ENCODE measurements at regions not wholly inside any gene's neighbourhood (a gene's known extent, or its start where the extent isn't known, plus 50 kb on each side); places are given as distances from the start of the nearest gene placed in this dataset.

GRCh38 chr1:234938924-234939323, 189.7 kb downstream of the TOMM20 start (continued):
- TF ChIP-seq, protein P1, sequence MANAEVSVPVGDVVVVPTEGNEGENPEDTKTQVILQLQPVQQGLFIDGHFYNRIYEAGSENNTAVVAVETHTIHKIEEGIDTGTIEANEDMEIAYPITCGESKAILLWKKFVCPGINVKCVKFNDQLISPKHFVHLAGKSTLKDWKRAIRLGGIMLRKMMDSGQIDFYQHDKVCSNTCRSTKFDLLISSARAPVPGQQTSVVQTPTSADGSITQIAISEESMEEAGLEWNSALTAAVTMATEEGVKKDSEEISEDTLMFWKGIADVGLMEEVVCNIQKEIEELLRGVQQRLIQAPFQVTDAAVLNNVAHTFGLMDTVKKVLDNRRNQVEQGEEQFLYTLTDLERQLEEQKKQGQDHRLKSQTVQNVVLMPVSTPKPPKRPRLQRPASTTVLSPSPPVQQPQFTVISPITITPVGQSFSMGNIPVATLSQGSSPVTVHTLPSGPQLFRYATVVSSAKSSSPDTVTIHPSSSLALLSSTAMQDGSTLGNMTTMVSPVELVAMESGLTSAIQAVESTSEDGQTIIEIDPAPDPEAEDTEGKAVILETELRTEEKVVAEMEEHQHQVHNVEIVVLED (CRISPR knock-in tag; IDR thresholded peaks at IDR 0.05) = no peak

DNA sequence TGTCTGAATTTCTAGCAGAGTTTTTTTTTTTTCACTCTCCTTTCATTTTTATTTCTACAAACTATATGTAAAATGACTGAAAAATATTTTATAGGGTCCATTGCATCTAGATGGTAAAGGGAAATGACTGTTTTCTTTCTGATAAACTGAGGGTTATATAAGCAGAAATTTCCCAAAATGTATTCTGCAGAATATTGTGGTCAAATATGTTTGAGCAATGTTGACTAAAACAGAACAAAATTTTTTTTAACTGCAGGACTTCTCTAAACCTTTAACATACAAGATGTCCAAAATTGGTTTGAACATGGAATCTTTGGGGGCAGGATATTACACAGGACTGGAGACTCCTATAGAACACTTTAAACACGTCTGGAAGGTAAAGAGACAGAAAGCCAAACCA, 190.5 kb downstream of the TOMM20 start:
- H3K9ac ChIP-seq (ENCODE audit: insufficient read depth in 1 of 2, low read depth in 2 of 2, low read length in 2 of 2) = no peak overlapping the region
- WGBS (ENCODE audit: insufficient coverage, low coverage, missing lambda C conversion rate) = 25% methylated on average over 1 of the region's 1 CpG
- no peak overlapping the region for H3K4me2 ChIP-seq (ENCODE audit: insufficient read depth, low read length)
- DNase-seq (ENCODE audit: extremely low read depth in 1 of 4, low spot score in 3 of 4) (no peak), FAIRE-seq (no peak), ATAC-seq (no peak)
- intact Hi-C loops (cut with micrococcal nuclease) = no loop called here
- H3K27ac ChIP-seq (ENCODE audit: extremely low read depth, low read depth, low read length) = no peak overlapping the region
- no peaks in the 10 kb centered on the region; the same call in none of the 2 replicates for H3K9me3 ChIP-seq (replicated peaks; ENCODE audit: control insufficient read depth, insufficient read depth, low read depth, low read length)
- H3K79me2 ChIP-seq (ENCODE audit: control insufficient read depth, insufficient read depth, low read length) = no peaks in the 10 kb centered on the region
- H3K36me3 ChIP-seq (ENCODE audit: control insufficient read depth, insufficient read depth, low read length) = no peaks in the 10 kb centered on the region
- H3K4me1 ChIP-seq (replicated peaks in 1 of 2; ENCODE audit: control insufficient read depth in 2 of 2, insufficient read depth in 2 of 2, low read length in 2 of 2) = no peaks in the 10 kb centered on the region; a peak in 1 of 5 replicates
- POLR2A ChIA-PET = no interaction called here
- no peak overlapping the region for H2AFZ ChIP-seq (ENCODE audit: low read depth, low read length)
- no peak overlapping the region for H3K4me3 ChIP-seq
- H3K9me1 ChIP-seq (ENCODE audit: control insufficient read depth, insufficient read depth, low read length) = no peaks in the 10 kb centered on the region
- no TSS peak for BruUV-seq (replicated peaks)
- in situ Hi-C loops (cut with MboI) = no loop called here
- H4K20me1 ChIP-seq (replicated peaks; ENCODE audit: control insufficient read depth, insufficient read depth, low read length) = no peaks in the 10 kb centered on the region
- no peak for TF ChIP-seq CBX5 (IDR thresholded peaks at IDR 0.05; ENCODE audit: borderline replicate concordance, low read depth)
- no peak for TF ChIP-seq NCOA4 (IDR thresholded peaks at IDR 0.05; ENCODE audit: partially characterized antibody)
- TF ChIP-seq YBX1 (IDR thresholded peaks at IDR 0.05) = no peak
- TF ChIP-seq MTA3 (IDR thresholded peaks at IDR 0.05; ENCODE audit: borderline replicate concordance) = no peak
- no peak for TF ChIP-seq ZNF408 (CRISPR knock-in tag; IDR thresholded peaks at IDR 0.05; ENCODE audit: low read depth)
- no peak for TF ChIP-seq POLR2AphosphoS5 (IDR thresholded peaks at IDR 0.05; ENCODE audit: control insufficient read depth, insufficient read depth, low read depth, low read length)
- no peak for TF ChIP-seq POLR2B (IDR thresholded peaks at IDR 0.05; ENCODE audit: low read depth, partially characterized antibody)
- no peak for TF ChIP-seq MCM5 (IDR thresholded peaks at IDR 0.05; ENCODE audit: low read depth)
- no peak for TF ChIP-seq SP1 (CRISPR knock-in tag; IDR thresholded peaks at IDR 0.05)
- TF ChIP-seq ZNF174 (CRISPR knock-in tag; IDR thresholded peaks at IDR 0.05) = no peak
- no peak for TF ChIP-seq OTX1 (CRISPR knock-in tag; IDR thresholded peaks at IDR 0.05)
- TF ChIP-seq JUND (IDR thresholded peaks at IDR 0.05; ENCODE audit: borderline replicate concordance, low read depth, low read length) = no peak
- TF ChIP-seq JUND (tag; IDR thresholded peaks at IDR 0.05; ENCODE audit: borderline replicate concordance, low read depth, low read length) = no peak
- TF ChIP-seq TCFL5 (CRISPR knock-in tag; conservative IDR thresholded peaks at IDR 0.05) = no peak
- no peak for TF ChIP-seq LCOR (CRISPR knock-in tag; IDR thresholded peaks at IDR 0.05)
- no peak for TF ChIP-seq SMARCC2 (IDR thresholded peaks at IDR 0.05; ENCODE audit: low read depth)
- TF ChIP-seq STAT5A (IDR thresholded peaks at IDR 0.05; ENCODE audit: borderline replicate concordance, low read length) = no peak
- TF ChIP-seq FOS (IDR thresholded peaks at IDR 0.05; ENCODE audit: extremely low read depth, insufficient read length) = no peak
- no peaks in the 10 kb centered on the region for H3K27me3 ChIP-seq (ENCODE audit: control insufficient read depth in 2 of 2, insufficient read depth in 2 of 2, low read length in 2 of 2)
- CTCF ChIA-PET (ENCODE audit: low intra/inter-chr PET ratio) = no interaction called here

Measured in K562 (cell line).